A549 (cell line): ENCODE measurements at regions not wholly inside any gene's neighbourhood (a gene's known extent, or its start where the extent isn't known, plus 50 kb on each side); places are given as distances from the start of the nearest gene placed in this dataset.

Source experiments
- CHD2 ChIP-seq: fragments of 150-350 bp; IDR thresholded peaks from 2 replicates; pipeline ENCODE4 v1.6.1; 2014; ENCODE audit warnings: low read length; ENCODE audit not compliant: partially characterized antibody
- CHD4 ChIP-seq: fragments of 200-600 bp; sonication (generic); IDR thresholded peaks from 2 replicates; pipeline ENCODE4 v1.6.1; 2016; ENCODE audit warnings: antibody characterized with exemption, mild to moderate bottlenecking, borderline replicate concordance
- CTCF ChIP-seq: fragments of >200 bp; sonication (Bioruptor Twin); formaldehyde crosslinking; IDR thresholded peaks from 3 replicates; pipeline ENCODE4 v1.5.1; 2016
- EHF ChIP-seq: fragments of 250-450 bp; sonication (Bioruptor Pico); IDR thresholded peaks from 2 replicates; pipeline ENCODE4 v1.5.0; 2020; ENCODE audit warnings: mild to moderate bottlenecking
- ELK1 ChIP-seq: fragments of 150-350 bp; IDR thresholded peaks from 2 replicates; pipeline ENCODE4 v1.6.1; 2014; ENCODE audit warnings: low read depth, mild to moderate bottlenecking, low read length
- EP300 ChIP-seq, 2 experiments: fragments of >200 bp; sonication (Bioruptor Twin); formaldehyde crosslinking; IDR thresholded peaks; 2 replicates in 1 of 2; 3 replicates in 1 of 2; pipeline ENCODE4 v1.6.1; 2016 to 2017
- ESRRA ChIP-seq: fragments of 150-350 bp; IDR thresholded peaks from 2 replicates; pipeline ENCODE4 v1.6.1; 2014; ENCODE audit warnings: mild to moderate bottlenecking, low read length, borderline replicate concordance
- HDAC2 ChIP-seq: fragments of 200-600 bp; sonication (generic); IDR thresholded peaks from 2 replicates; pipeline ENCODE4 v1.6.1; 2016
- KDM5A ChIP-seq: fragments of 200-600 bp; sonication (generic); IDR thresholded peaks from 2 replicates; pipeline ENCODE4 v1.6.1; 2016; ENCODE audit warnings: antibody characterized with exemption, mild to moderate bottlenecking
- POLR2A ChIP-seq: IDR thresholded peaks from 2 replicates; pipeline ENCODE4 v1.6.1; 2012; ENCODE audit warnings: mild to moderate bottlenecking, low read length
- REST ChIP-seq: fragments of 200-600 bp; sonication (generic); IDR thresholded peaks from 2 replicates; pipeline ENCODE4 v1.6.1; 2016; ENCODE audit warnings: antibody characterized with exemption, mild to moderate bottlenecking, moderate library complexity
- RFX5 ChIP-seq: fragments of 450-650 bp; IDR thresholded peaks from 2 replicates; pipeline ENCODE4 v1.7.1; 2014; ENCODE audit warnings: antibody characterized with exemption, mild to moderate bottlenecking, moderate library complexity
- USF2 ChIP-seq: fragments of 450-650 bp; IDR thresholded peaks from 2 replicates; pipeline ENCODE4 v1.6.1; 2014; ENCODE audit warnings: antibody characterized with exemption
- ZSCAN20 ChIP-seq: fragments of 250-450 bp; sonication (Bioruptor Pico); IDR thresholded peaks from 2 replicates; pipeline ENCODE4 v1.8.0; 2022; ENCODE audit warnings: mild to moderate bottlenecking, moderate library complexity

GRCh38 chr6:14474816-14475215 lies 357.2 kb downstream of the CD83 start:
- TF ChIP-seq CTCF (no peak), EHF (CRISPR knock-in tag) (no peak), USF2 (no peak), RFX5 (no peak), POLR2A (no peak), ELK1 (no peak), CHD2 (no peak), CHD4 (no peak), EP300 (IDR thresholded peaks at IDR 0.05) (no peak), KDM5A (no peak), ESRRA (no peak), HDAC2 (no peak), ZSCAN20 (CRISPR knock-in tag) (no peak), REST (no peak)
